RWPE2 (cell line): ENCODE measurements at regions not wholly inside any gene's neighbourhood (a gene's known extent, or its start where the extent isn't known, plus 50 kb on each side); places are given as distances from the start of the nearest gene placed in this dataset.
"Not testable (repeated sequence)": the region's sequence is repeated elsewhere in the genome, so short reads cannot be mapped to it uniquely, and the experiment has no call there.

Source experiments
- ATAC-seq: fragments of 200-7000 bp; cut with Tn5 transposase; 3 replicates; pipeline ENCODE4 v1.9.1; 2021; ENCODE audit warnings: low read depth
- DNase-seq: peaks from one replicate; pipeline ENCODE4 v3.0.0-alpha.2; 2020; ENCODE audit warnings: low spot score
- H3K27ac ChIP-seq: fragments of 450-650 bp; 2 replicates; pipeline ENCODE4 v1.5.1; 2017; ENCODE audit warnings: mild to moderate bottlenecking; ENCODE audit not compliant: poor library complexity, severe bottlenecking
- H3K27me3 ChIP-seq: fragments of 250-450 bp; sonication (Bioruptor Pico); 2 replicates; pipeline ENCODE4 v1.5.1; 2021; ENCODE audit warnings: mild to moderate bottlenecking, moderate library complexity; ENCODE audit not compliant: insufficient read depth, poor library complexity, severe bottlenecking
- H3K36me3 ChIP-seq: fragments of 250-450 bp; sonication (Bioruptor Pico); 2 replicates; pipeline ENCODE4 v1.5.1; 2020; ENCODE audit warnings: low read depth, mild to moderate bottlenecking, moderate library complexity
- H3K4me1 ChIP-seq: fragments of 250-450 bp; sonication (Bioruptor Pico); 2 replicates; pipeline ENCODE4 v1.5.1; 2021; ENCODE audit warnings: mild to moderate bottlenecking, moderate library complexity; ENCODE audit not compliant: insufficient read depth, poor library complexity, severe bottlenecking
- H3K4me3 ChIP-seq: fragments of 250-450 bp; sonication (Bioruptor Pico); 2 replicates; pipeline ENCODE4 v1.5.1; 2021; ENCODE audit warnings: mild to moderate bottlenecking, moderate library complexity; ENCODE audit not compliant: severe bottlenecking
- H3K9me3 ChIP-seq: fragments of 250-450 bp; sonication (Bioruptor Pico); 2 replicates; pipeline ENCODE4 v1.5.1; 2021; ENCODE audit warnings: mild to moderate bottlenecking, moderate library complexity; ENCODE audit not compliant: severe bottlenecking

DNA sequence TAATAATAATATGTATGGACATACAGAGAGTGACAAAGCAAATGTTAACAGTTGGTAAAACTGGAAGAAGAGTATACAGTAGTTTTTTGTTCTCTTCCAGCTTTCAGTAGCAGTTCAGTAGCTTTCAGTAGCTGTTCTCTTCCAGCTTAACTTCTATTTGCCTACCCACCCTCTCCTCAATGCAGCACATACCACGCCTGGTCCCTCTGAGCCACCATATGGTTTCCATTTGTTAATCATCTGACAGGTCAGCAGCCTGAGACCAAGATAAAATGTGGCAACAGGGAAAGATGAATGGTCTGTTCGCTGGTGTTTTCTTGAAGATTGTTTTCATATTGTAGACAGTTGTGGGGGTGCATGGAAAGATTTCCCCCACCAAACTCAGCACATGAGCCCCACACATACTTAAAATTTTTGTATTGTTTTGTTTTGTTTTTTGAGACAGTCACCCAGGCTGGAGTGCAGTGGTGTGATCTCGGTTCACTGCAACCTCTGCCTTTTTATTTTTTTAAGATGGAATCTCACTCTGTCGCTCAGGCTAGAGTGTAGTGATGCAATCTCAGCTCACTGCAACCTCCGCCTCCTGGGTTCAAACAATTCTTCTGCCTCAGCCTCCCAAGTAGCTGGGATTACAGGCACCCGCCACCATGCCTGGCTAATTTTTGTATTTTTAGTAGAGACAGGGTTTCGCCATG, 56.8 kb downstream of the ATP6V0E2 start:
- DNase-seq = not testable (repeated sequence)

DNA sequence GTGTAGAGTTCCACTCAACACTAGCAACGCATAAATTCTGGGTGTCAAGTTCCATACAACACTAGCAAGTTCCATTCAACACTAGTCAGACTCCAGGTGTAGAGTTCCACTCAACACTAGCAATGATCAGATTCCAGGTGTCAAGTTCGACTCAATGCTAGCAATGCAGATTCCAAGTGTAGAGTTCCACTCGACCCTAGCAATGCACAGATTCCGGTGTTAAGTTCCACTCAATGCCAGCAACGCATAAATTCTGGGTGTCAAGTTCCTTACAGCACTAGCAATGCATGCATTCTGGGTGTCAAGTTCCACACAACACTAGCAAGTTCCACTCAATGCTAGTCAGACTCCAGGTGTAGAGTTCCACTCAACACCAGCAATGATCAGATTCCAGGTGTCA, 60.0 kb downstream of the ATP6V0E2 start:
- H3K4me3 ChIP-seq, H3K27ac ChIP-seq, H3K9me3 ChIP-seq, DNase-seq, H3K36me3 ChIP-seq, H3K4me1 ChIP-seq, ATAC-seq, H3K27me3 ChIP-seq: not testable (repeated sequence)

More for the DNA sequence above, 56.8 kb downstream of the ATP6V0E2 start:
- not testable (repeated sequence) for H3K4me3 ChIP-seq, H3K27me3 ChIP-seq, H3K36me3 ChIP-seq, H3K9me3 ChIP-seq, H3K4me1 ChIP-seq, H3K27ac ChIP-seq, ATAC-seq

- not testable (repeated sequence) for ATAC-seq, H3K36me3 ChIP-seq
Measured at GRCh38 chr7:149947346-149947745, 73.6 kb downstream of the ATP6V0E2 start.

DNA sequence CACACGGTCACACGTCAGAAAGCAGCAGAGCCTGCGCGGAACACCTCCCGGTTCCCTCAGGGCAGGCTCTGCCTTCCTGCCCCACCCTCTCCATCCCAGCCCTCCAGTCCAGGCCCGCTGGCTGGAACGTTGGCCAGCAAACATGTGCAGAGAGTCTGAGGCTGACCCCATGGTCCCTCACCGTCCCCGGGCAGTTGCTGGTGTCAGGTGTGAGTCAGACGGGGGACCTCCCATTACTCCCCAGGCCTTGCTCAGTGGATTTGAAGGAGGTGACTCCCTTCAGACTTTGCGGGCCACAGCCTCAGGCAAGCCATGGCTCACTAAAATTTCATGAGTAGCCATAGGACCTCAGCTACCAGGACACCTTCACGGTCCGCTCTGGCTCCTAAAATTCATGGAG, 74.7 kb downstream of the ATP6V0E2 start:
- H3K4me3 ChIP-seq, H3K27me3 ChIP-seq, H3K4me1 ChIP-seq, H3K9me3 ChIP-seq, H3K27ac ChIP-seq, ATAC-seq, H3K36me3 ChIP-seq, DNase-seq: not testable (repeated sequence)

More at GRCh38 chr7:149947346-149947745, 73.6 kb downstream of the ATP6V0E2 start:
- H3K4me1 ChIP-seq, H3K27ac ChIP-seq, H3K4me3 ChIP-seq, DNase-seq, H3K27me3 ChIP-seq, H3K9me3 ChIP-seq: not testable (repeated sequence)

GRCh38 chr7:149949863-149950577, 76.3 kb downstream of the ATP6V0E2 start:
- not testable (repeated sequence) for H3K36me3 ChIP-seq, H3K9me3 ChIP-seq, H3K4me1 ChIP-seq, H3K4me3 ChIP-seq, H3K27me3 ChIP-seq, ATAC-seq, DNase-seq, H3K27ac ChIP-seq

GRCh38 chr7:149950578-149950924, 76.8 kb downstream of the ATP6V0E2 start:
- not testable (repeated sequence) for H3K36me3 ChIP-seq, H3K27ac ChIP-seq, DNase-seq, H3K4me1 ChIP-seq, H3K27me3 ChIP-seq, H3K9me3 ChIP-seq, ATAC-seq, H3K4me3 ChIP-seq

- ATAC-seq, H3K27me3 ChIP-seq, DNase-seq, H3K4me3 ChIP-seq, H3K27ac ChIP-seq, H3K36me3 ChIP-seq, H3K4me1 ChIP-seq, H3K9me3 ChIP-seq: not testable (repeated sequence)
Measured at GRCh38 chr7:149951579-149951978, 77.8 kb downstream of the ATP6V0E2 start.

GRCh38 chr7:149958880-149959279, 85.1 kb downstream of the ATP6V0E2 start:
- H3K4me1 ChIP-seq, H3K27me3 ChIP-seq, H3K4me3 ChIP-seq, ATAC-seq, DNase-seq, H3K9me3 ChIP-seq, H3K27ac ChIP-seq, H3K36me3 ChIP-seq: not testable (repeated sequence)

DNA sequence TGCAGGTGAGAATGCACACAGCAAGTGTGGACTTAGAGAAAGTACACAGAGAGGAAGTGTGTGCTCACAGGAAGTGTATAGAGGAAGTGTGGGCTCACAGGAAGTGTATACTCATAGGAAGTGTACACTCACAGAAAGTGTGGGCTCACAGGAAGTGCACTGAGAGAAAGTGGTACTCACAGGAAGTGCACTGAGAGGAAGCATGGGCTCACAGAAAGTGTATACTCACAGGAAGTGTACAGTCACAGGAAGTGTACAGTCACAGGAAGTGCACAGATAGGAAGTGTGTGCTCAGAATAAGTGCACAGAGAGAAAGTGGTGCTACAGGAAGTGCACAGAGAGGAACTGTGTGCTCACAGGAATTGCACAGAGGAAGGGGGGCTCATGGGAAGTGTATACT, 87.1 kb downstream of the ATP6V0E2 start:
- DNase-seq, H3K9me3 ChIP-seq, ATAC-seq, H3K4me1 ChIP-seq, H3K27ac ChIP-seq, H3K4me3 ChIP-seq, H3K27me3 ChIP-seq, H3K36me3 ChIP-seq: not testable (repeated sequence)

DNA sequence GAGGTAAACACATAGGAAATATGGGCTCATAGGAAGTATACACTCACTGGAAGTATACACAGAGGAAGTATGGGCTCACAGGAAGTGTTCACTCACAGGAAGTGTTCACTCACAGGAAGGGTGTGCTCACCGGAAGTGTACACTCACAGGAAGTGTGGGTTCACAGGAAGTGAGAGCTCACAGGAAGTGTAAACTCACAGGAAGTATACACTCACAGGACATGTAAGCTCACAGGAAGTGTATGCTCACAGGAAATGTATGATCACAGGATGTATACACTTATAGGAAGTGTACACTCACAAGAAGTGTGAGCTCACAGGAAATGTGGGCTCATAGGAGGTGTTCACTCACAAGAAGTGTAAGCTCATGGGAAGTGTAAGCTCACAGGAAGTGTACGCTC, 88.1 kb downstream of the ATP6V0E2 start:
- H3K27ac ChIP-seq, H3K9me3 ChIP-seq, H3K27me3 ChIP-seq, H3K36me3 ChIP-seq, H3K4me3 ChIP-seq, ATAC-seq, DNase-seq, H3K4me1 ChIP-seq: not testable (repeated sequence)

GRCh38 chr7:149962685-149963319, 89.0 kb downstream of the ATP6V0E2 start:
- DNase-seq, H3K4me1 ChIP-seq, H3K27me3 ChIP-seq, H3K4me3 ChIP-seq, H3K9me3 ChIP-seq, H3K36me3 ChIP-seq, H3K27ac ChIP-seq: not testable (repeated sequence)
- ATAC-seq = 0 out of 3 replicates have a peak, but pooled peaks have one; percentile 33
